HG02852 (cell line): ENCODE measurements at regions not wholly inside any gene's neighbourhood (a gene's known extent, or its start where the extent isn't known, plus 50 kb on each side); places are given as distances from the start of the nearest gene placed in this dataset.
"Not testable (repeated sequence)": the region's sequence is repeated elsewhere in the genome, so short reads cannot be mapped to it uniquely, and the experiment has no call there.

Experiments used
- ATAC-seq: cut with Tn5 transposase; IDR thresholded peaks from one replicate; pipeline ENCODE4 v1.9.1; 2021; ENCODE audit warnings: mild to moderate bottlenecking, moderate library complexity; ENCODE audit not compliant: unreplicated experiment

GRCh38 chr13:60716313-60716712 is 319.3 kb downstream of the TDRD3 start:
- no peak for ATAC-seq

DNA sequence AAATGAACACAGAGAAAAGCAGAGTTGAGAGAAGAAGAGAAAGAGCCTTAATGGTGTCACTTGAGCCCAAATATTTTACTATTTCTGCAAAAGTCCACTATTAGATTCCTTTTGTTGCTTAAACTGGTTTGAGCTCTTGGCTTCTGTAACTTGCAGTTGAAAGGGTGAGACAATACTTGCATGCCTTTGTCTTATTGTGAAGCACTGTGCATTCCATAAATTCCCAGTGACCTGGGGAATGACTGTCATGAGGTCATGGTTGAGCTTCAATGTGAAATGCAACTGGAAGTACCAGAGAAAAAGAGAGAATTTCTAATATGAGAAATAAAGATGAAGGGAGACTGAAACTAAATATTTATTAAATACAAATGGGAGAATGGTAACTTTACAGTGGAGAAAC is 310.9 kb downstream of the TDRD3 start:
- ATAC-seq = no peak

DNA sequence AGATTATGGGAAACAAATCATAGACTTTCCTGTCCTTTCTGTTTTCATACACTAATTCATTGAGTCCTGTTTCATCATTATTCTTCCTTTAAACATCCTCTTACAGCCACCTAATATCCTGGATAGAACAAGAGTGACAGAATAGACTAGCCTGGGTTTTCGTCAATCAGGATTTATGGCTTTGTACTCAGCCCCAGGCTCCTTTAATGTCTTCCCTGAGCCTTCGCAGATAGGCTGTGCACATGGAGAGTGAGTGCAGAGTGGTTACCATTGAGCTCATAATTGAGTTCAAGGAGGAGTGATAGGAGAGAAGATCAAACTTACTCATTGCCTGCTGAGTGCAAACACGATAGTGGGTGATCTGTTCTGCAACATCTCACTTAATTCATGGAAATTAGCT is 304.9 kb downstream of the TDRD3 start:
- ATAC-seq = no peak

- no peak for ATAC-seq
These were observed 304.0 kb downstream of the TDRD3 start for GRCh38 chr13:60700994-60701393.

- no peak for ATAC-seq
These were observed 302.6 kb downstream of the TDRD3 start for GRCh38 chr13:60699636-60700035.

DNA sequence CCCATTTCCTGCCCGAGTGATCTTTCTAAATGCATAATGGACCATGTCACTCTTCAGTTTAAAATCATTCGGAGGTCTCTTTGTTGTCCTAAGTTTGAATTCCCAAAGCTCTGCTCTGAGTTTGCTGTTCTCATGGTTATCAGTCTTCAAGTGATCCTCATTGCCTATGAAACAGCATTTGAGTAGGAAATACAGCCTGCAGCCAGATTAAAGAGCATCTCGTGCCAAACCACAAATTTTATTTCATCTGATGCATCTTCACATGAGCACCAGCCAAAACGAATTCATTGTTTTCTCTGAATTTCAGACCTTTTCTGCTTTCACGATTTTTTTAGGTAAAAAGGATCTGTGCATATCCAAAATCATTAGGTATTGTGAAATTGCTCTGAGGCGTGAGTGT is 299.6 kb downstream of the TDRD3 start:
- no peak for ATAC-seq

DNA sequence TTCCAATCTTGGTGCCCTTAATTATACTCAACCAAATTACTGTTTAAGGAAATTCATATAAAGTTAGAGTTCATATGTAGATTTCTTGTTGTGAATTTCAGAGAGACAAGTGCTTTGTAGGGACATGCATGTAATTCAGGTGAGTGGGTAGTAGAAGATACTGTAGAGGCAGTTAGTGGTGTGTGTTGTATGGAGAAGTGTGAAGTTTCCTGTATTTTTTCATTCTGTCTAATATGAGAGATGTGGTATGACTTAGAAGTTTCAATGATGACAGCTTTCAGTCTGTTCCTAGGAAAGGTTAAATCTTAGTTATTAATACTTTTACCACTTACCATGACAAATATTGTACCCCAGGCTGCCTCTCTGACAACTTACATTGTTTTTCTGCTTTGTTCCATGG is 294.2 kb downstream of the TDRD3 start:
- no peak for ATAC-seq

GRCh38 chr13:60690604-60691003 is 293.6 kb downstream of the TDRD3 start:
- ATAC-seq = no peak

DNA sequence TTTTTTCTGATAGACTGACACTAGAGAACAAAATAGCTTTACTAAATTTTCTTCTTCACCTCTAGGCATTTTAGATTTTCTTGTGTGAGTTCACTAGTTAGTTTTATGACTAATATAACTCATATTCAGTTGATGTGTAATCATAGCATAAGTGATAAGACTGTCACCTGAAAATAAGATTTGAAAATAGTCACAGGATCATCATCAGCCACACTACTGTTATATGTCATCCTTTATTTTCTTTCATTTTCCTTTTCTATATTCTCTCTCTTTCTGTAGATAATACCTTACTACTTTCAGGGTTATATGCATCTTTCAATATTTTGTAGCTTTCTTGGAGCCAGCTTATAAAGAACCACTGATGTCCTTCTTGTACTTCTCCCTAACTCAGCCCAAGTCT is 292.6 kb downstream of the TDRD3 start:
- no peak for ATAC-seq

DNA sequence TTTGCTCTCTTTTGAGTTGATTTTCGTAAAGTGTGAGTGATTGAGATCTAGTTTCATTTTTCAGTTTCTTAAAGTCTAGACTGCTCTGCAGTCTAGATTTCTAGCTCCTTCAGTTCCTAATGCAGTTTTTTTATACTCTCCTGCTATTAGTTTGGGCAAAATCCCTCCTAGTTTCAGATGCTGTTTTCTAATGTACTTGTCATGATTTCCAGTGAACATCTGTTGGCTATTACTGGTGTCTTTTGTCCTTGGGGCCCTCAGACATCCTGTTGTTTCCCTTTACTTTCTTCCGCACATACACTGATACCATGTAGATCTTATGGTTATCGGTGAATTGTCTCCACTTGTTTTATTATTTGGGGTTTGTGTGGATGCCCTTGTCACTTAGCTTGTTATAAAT is 292.1 kb downstream of the TDRD3 start:
- ATAC-seq = no peak

DNA sequence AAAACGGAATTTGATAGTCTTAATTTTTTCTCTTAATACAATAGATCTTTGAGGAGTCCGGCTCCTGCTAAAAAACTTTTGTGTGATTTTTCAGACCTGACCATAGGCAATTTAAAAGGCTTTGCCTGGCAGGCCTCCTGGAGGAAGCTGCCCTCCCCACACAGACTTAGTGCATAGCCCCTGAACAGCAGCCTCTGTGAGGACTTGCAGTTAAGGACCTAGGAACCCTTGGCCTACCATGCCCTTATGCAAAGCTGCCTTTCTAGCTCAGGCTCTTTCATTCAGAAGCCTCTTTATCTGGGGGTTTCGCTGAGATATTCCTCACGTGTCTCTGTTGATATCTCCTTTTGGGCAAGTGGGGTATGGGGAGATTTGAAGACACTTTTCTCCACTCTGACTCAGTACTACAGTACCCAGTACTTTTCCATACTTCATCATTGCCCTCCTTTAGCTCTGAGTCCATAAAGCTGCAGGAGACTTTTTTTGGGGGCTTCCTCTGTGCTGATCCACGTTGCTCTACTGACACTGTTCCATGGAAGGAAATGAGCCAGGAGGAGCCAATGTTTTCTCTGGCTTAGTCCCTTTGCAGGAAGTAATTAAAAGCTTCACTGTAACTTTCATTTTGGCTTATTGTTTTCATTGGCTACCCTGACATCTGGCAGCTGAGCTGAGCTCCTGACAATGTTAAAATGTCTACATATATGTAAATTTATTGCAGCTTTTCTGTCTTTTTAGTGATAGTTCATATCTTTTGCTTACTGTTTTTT is 283.1 kb downstream of the TDRD3 start:
- ATAC-seq = no peak

- no peak for ATAC-seq
These were observed 282.1 kb downstream of the TDRD3 start for GRCh38 chr13:60679131-60679530.

DNA sequence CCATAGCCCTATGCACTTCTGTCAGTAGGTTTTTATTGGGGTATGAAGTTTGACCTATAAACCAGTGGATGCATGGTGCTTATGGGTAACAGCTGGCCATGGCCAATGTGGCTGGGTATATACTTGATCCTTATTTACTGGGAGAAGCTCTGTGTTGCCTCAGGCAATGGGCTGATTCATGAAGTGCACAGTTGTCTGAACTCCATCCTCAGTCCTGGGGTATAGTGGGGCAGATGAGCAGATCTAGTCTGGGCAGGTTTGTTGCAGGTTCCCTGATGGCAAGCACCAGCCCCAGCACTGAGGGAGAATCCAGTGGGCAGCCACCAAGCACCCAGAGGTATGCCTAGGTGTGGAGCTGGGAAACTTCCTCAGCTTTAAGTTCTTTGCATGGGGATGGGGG is 274.4 kb downstream of the TDRD3 start:
- no peak for ATAC-seq

GRCh38 chr13:60663788-60664187 is 266.8 kb downstream of the TDRD3 start:
- ATAC-seq = no peak

DNA sequence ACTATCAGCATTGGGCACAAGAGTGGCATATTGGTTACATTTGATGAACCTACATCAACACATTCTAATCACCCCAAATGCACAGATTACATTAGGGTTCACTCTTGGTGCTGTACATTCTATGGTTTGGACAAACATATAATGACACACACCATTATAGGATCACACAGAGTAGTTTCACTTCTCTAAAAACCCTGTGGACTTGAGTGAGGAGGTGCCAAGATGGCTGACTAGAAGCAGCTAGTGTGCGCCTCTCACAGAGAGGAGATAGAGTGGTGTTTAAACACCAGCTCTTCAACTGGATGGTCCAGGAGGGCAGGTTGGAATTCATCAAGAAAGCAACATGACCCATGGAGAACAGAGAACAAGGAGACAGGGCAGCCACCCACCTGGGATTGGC is 265.6 kb downstream of the TDRD3 start:
- ATAC-seq = peak; percentile 48

GRCh38 chr13:60661521-60661920 is 264.5 kb downstream of the TDRD3 start:
- ATAC-seq = no peak

GRCh38 chr13:60657586-60657985 is 260.6 kb downstream of the TDRD3 start:
- not testable (repeated sequence) for ATAC-seq

- ATAC-seq = no peak
These were observed 258.2 kb downstream of the TDRD3 start for GRCh38 chr13:60655256-60655655.

GRCh38 chr13:60654415-60654814 is 257.4 kb downstream of the TDRD3 start:
- no peak for ATAC-seq

DNA sequence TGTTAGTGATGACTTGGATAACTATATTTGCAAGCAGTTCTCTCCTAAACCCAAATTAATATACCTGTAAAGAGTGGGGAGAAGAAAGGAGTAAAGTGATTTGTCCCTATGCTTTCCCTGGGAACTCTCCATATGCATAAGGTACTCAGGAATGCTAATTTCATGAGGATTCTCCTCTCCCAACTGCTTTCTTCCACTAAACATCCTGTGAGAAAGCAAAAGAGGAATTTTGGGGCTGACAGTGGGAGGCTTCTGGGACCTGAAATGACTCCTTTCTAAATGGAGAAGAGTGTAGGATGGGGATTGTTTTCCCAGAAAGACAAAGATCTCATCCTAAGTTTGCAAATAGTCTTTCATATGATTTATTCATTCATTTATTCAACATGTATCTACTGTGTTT is 250.5 kb downstream of the TDRD3 start:
- ATAC-seq = no peak

DNA sequence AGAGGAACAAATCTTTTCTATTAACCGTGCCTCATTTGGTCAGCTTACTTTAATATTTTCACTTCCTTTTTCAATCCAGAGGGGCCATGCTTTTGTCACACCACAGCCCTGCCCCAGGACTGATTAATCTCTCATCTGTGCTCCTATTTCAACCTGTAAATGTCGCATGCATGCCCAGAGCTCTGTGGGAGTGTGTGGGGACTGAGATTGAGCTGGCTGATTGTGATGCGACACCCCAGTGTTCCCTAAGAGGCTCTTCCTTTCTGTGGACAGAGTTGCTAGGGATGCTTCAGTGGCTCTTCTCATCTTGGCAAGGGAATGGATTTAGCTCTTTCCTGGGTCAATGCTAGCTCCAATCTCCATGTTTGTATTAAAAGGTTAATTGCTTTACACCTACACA is 249.6 kb downstream of the TDRD3 start:
- no peak for ATAC-seq

- ATAC-seq = no peak
These were observed 248.7 kb downstream of the TDRD3 start for GRCh38 chr13:60645676-60646075.

DNA sequence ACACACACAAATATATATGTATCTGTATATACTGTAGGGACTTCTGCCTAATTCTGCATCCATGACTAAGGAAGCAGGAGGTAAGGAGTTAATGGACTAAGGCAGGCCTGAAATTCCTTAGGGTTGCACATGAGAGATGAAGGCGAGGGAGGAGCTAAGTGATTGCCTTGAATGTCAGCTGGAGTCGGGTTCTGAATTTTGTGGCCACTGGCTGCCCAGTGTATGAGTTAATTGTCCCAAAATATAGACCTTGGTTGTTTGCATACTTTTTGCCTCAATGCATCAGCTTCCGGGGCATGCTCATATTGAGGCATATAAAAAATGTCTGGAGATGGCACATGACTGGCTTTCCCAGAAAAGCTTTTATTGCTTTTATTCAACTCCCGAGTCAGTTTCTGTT is 245.5 kb downstream of the TDRD3 start:
- ATAC-seq = no peak
